ENCODE measurements at regions not wholly inside any gene's neighbourhood (a gene's known extent, or its start where the extent isn't known, plus 50 kb on each side); places are given as distances from the start of the nearest gene placed in this dataset.
"Not testable (repeated sequence)": the region's sequence is repeated elsewhere in the genome, so short reads cannot be mapped to it uniquely, and the experiment has no call there.

GRCh38 chr2:209240204-209240603 lies 183.6 kb upstream of the MAP2 start:
- peaks cover 17% of the 10 kb centered on the region for H3K27me3 Mint-ChIP-seq
- H3K9me3 Mint-ChIP-seq = no peaks in the 10 kb centered on the region
- no peaks in the 10 kb centered on the region for H3K4me1 Mint-ChIP-seq (ENCODE audit: unreplicated experiment)
- DNase-seq (ENCODE audit: extremely low spot score, unreplicated experiment) = no peak
- H3K27ac Mint-ChIP-seq = no peak overlapping the region
- no peaks in the 10 kb centered on the region for H3K36me3 Mint-ChIP-seq
- no peak overlapping the region for H3K4me3 Mint-ChIP-seq
- TF ChIP-seq CTCF (conservative IDR thresholded peaks at IDR 0.05) = no peak

- Mint-ChIP-seq H3K4me3 (no peak overlapping the region), H3K27me3 (peaks cover 3% of the 10 kb centered on the region)
Measured at GRCh38 chr2:209253544-209253943, 170.3 kb upstream of the MAP2 start.

GRCh38 chr2:209259767-209260166 lies 164.1 kb upstream of the MAP2 start:
- Mint-ChIP-seq H3K27ac (no peak overlapping the region), H3K27me3 (peaks cover 3% of the 10 kb centered on the region), H3K9me3 (peaks cover 5% of the 10 kb centered on the region), H3K4me3 (no peak overlapping the region), H3K4me1 (ENCODE audit: unreplicated experiment) (no peaks in the 10 kb centered on the region), H3K36me3 (no peaks in the 10 kb centered on the region)
- no peak for TF ChIP-seq CTCF (conservative IDR thresholded peaks at IDR 0.05)
- DNase-seq (ENCODE audit: extremely low spot score, unreplicated experiment) = no peak

More at GRCh38 chr2:209253544-209253943, 170.3 kb upstream of the MAP2 start:
- DNase-seq (ENCODE audit: extremely low spot score, unreplicated experiment) = no peak
- Mint-ChIP-seq H3K27ac (no peak overlapping the region), H3K4me1 (ENCODE audit: unreplicated experiment) (no peaks in the 10 kb centered on the region), H3K36me3 (no peaks in the 10 kb centered on the region), H3K9me3 (no peaks in the 10 kb centered on the region)
- no peak for TF ChIP-seq CTCF (conservative IDR thresholded peaks at IDR 0.05)

- peaks cover 3% of the 10 kb centered on the region for H3K27me3 Mint-ChIP-seq
Measured at GRCh38 chr2:209260281-209260680, 163.6 kb upstream of the MAP2 start.

GRCh38 chr2:209261366-209262053 lies 162.3 kb upstream of the MAP2 start:
- DNase-seq (ENCODE audit: extremely low spot score, unreplicated experiment); H3K9me3 Mint-ChIP-seq; H3K4me3 Mint-ChIP-seq; H3K36me3 Mint-ChIP-seq; H3K27me3 Mint-ChIP-seq; H3K4me1 Mint-ChIP-seq (ENCODE audit: unreplicated experiment); H3K27ac Mint-ChIP-seq: not testable (repeated sequence)

More at GRCh38 chr2:209260281-209260680, 163.6 kb upstream of the MAP2 start:
- no peak overlapping the region for H3K27ac Mint-ChIP-seq
- no peak for DNase-seq (ENCODE audit: extremely low spot score, unreplicated experiment)
- no peaks in the 10 kb centered on the region for H3K4me1 Mint-ChIP-seq (ENCODE audit: unreplicated experiment)
- no peak for TF ChIP-seq CTCF (conservative IDR thresholded peaks at IDR 0.05)
- no peak overlapping the region for H3K4me3 Mint-ChIP-seq
- peaks cover 5% of the 10 kb centered on the region for H3K9me3 Mint-ChIP-seq
- no peaks in the 10 kb centered on the region for H3K36me3 Mint-ChIP-seq

GRCh38 chr2:209269024-209269423 lies 154.8 kb upstream of the MAP2 start:
- TF ChIP-seq CTCF (conservative IDR thresholded peaks at IDR 0.05) = no peak
- H3K36me3 Mint-ChIP-seq = no peaks in the 10 kb centered on the region
- H3K27me3 Mint-ChIP-seq = no peaks in the 10 kb centered on the region
- H3K27ac Mint-ChIP-seq = no peak overlapping the region
- no peaks in the 10 kb centered on the region for H3K9me3 Mint-ChIP-seq
- no peak overlapping the region for H3K4me3 Mint-ChIP-seq
- H3K4me1 Mint-ChIP-seq (ENCODE audit: unreplicated experiment) = no peaks in the 10 kb centered on the region
- no peak for DNase-seq (ENCODE audit: extremely low spot score, unreplicated experiment)
